Sigmoid colon (tissue), 4 donors: ENCODE measurements at regions not wholly inside any gene's neighbourhood (a gene's known extent, or its start where the extent isn't known, plus 50 kb on each side); places are given as distances from the start of the nearest gene placed in this dataset.

Experiments used
- CTCF ChIP-seq, 4 experiments: fragments of 450-650 bp in 3 of 4; fragments of 200-600 bp in 1 of 4; IDR thresholded peaks; one replicate each; pipeline ENCODE4 v1.5.1; 2016 to 2019; ENCODE audit warnings: antibody characterized with exemption in 4 of 4, mild to moderate bottlenecking in 3 of 4, moderate library complexity in 2 of 4
- EP300 ChIP-seq, 4 donors: sonication (generic); formaldehyde crosslinking; IDR thresholded peaks; one replicate each; pipeline ENCODE4 v1.6.1; 2017; ENCODE audit warnings: antibody characterized with exemption in 4 of 4
- POLR2A ChIP-seq, 2 donors: fragments of 450-650 bp; IDR thresholded peaks; one replicate each; pipeline ENCODE4 v1.6.1; 2016; ENCODE audit warnings: antibody characterized with exemption in 2 of 2, mild to moderate bottlenecking in 2 of 2, moderate library complexity in 2 of 2

- no peak for TF ChIP-seq CTCF (IDR thresholded peaks at IDR 0.05)
- TF ChIP-seq POLR2A (IDR thresholded peaks at IDR 0.05) = no peak
- no peak for TF ChIP-seq EP300 (IDR thresholded peaks at IDR 0.05)
Observed at GRCh38 chr9:2319421-2319820, 302.2 kb upstream of the VLDLR start.
